Neural cell (in vitro differentiated cells): ENCODE measurements at regions not wholly inside any gene's neighbourhood (a gene's known extent, or its start where the extent isn't known, plus 50 kb on each side); places are given as distances from the start of the nearest gene placed in this dataset.

Experiments
- H2AFZ ChIP-seq: fragments of 200-600, 300-800 bp; sonication (generic), shearing (Covaris generic); 2 replicates; pipeline ENCODE4 v1.6.0; 2014; ENCODE audit warnings: low read depth, mild to moderate bottlenecking, antibody characterized with exemption, low read length, moderate library complexity
- H3F3A ChIP-seq: fragments of 200-600 bp; shearing (Covaris generic); 2 replicates; pipeline ENCODE4 v1.6.1; 2016; ENCODE audit warnings: mild to moderate bottlenecking, moderate library complexity, mixed read lengths, antibody characterized with exemption, low read length; ENCODE audit not compliant: insufficient read depth, poor library complexity, severe bottlenecking
- H3K27ac ChIP-seq: fragments of 200-600, 300-800 bp; sonication (generic), shearing (Covaris generic); 2 replicates; pipeline ENCODE4 v1.5.1; 2014; ENCODE audit warnings: mild to moderate bottlenecking, low read length, moderate library complexity
- H3K27me3 ChIP-seq: fragments of 300-800, 200-600 bp; sonication (generic), shearing (Covaris generic); 2 replicates; pipeline ENCODE4 v1.6.0; 2014; ENCODE audit warnings: mild to moderate bottlenecking, low read depth, low read length, moderate library complexity; ENCODE audit not compliant: insufficient read depth
- H3K36me3 ChIP-seq: fragments of 300-800, 200-600 bp; sonication (generic), shearing (Covaris generic); 2 replicates; pipeline ENCODE4 v1.5.1; 2014; ENCODE audit warnings: mild to moderate bottlenecking, antibody characterized with exemption, low read length, moderate library complexity; ENCODE audit not compliant: insufficient read depth
- H3K4me2 ChIP-seq: fragments of 300-800, 200-600 bp; sonication (generic), shearing (Covaris generic); 2 replicates; pipeline ENCODE4 v1.6.0; 2014; ENCODE audit warnings: mild to moderate bottlenecking, low read length
- H3K4me3 ChIP-seq: fragments of 300-800, 200-600 bp; sonication (generic), shearing (Covaris generic); 2 replicates; pipeline ENCODE4 v1.5.1; 2014; ENCODE audit warnings: mild to moderate bottlenecking, low read length, moderate library complexity
- H3K79me2 ChIP-seq: fragments of 200-600 bp; shearing (Covaris generic); replicated peaks from 2 replicates; pipeline ENCODE4 v1.6.0; 2014; ENCODE audit warnings: mild to moderate bottlenecking, low read length, moderate library complexity; ENCODE audit not compliant: insufficient read depth
- H3K9ac ChIP-seq: fragments of 300-800, 200-600 bp; sonication (generic), shearing (Covaris generic); 2 replicates; pipeline ENCODE4 v1.6.1; 2016; ENCODE audit warnings: mild to moderate bottlenecking, low read length, mixed read lengths
- H3K9me2 ChIP-seq: fragments of 200-600 bp; shearing (Covaris generic); 2 replicates; pipeline ENCODE4 v1.6.1; 2016; ENCODE audit warnings: mild to moderate bottlenecking, low read length, mixed read lengths; ENCODE audit not compliant: insufficient read depth
- H3K9me3 ChIP-seq: fragments of 200-600, 300-800 bp; sonication (generic), shearing (Covaris generic); 2 replicates; pipeline ENCODE4 v1.6.1; 2016; ENCODE audit warnings: mild to moderate bottlenecking, mixed run types, low read length, moderate library complexity, mixed read lengths
- H4K20me1 ChIP-seq: fragments of 200-600 bp; shearing (Covaris generic); 2 replicates; pipeline ENCODE4 v1.6.1; 2016; ENCODE audit warnings: mild to moderate bottlenecking, mixed run types; ENCODE audit not compliant: insufficient read depth
- CTCF ChIP-seq: fragments of 450-650 bp; IDR thresholded peaks from 2 replicates; pipeline ENCODE4 v1.5.1; 2014; ENCODE audit warnings: antibody characterized with exemption, mild to moderate bottlenecking, moderate library complexity; ENCODE audit not compliant: poor library complexity, severe bottlenecking
- EP300 ChIP-seq: fragments of 450-650 bp; conservative IDR thresholded peaks from 2 replicates; pipeline ENCODE4 v1.6.1; 2014; ENCODE audit warnings: antibody characterized with exemption, mild to moderate bottlenecking, moderate library complexity; ENCODE audit not compliant: poor library complexity, severe bottlenecking
- POLR2AphosphoS5 ChIP-seq: IDR thresholded peaks from 2 replicates; pipeline ENCODE4 v1.6.1; 2012
- RAD21 ChIP-seq: fragments of 450-650 bp; conservative IDR thresholded peaks from 2 replicates; pipeline ENCODE4 v1.6.1; 2014; ENCODE audit warnings: antibody characterized with exemption, mild to moderate bottlenecking, moderate library complexity
- SMC3 ChIP-seq: fragments of 450-650 bp; conservative IDR thresholded peaks from 2 replicates; pipeline ENCODE4 v1.6.1; 2014; ENCODE audit warnings: antibody characterized with exemption, mild to moderate bottlenecking, moderate library complexity; ENCODE audit not compliant: poor library complexity
- TAF1 ChIP-seq: IDR thresholded peaks from 2 replicates; pipeline ENCODE4 v1.6.1; 2012; ENCODE audit warnings: low read depth
- TF ChIP-seq, protein P1 (sequence below): IDR thresholded peaks from 2 replicates; pipeline ENCODE4 v1.6.1; 2012; ENCODE audit warnings: borderline replicate concordance

GRCh38 chr2:129880309-129880708, 99.2 kb upstream of the RAB6C start:
- Histone ChIP-seq H3K9ac (no peak overlapping the region), H3K27ac (no peak overlapping the region), H3K4me2 (no peak overlapping the region), H3K36me3 (no peaks in the 10 kb centered on the region), H3K27me3 (no peaks in the 10 kb centered on the region), H3K9me3 (no peaks in the 10 kb centered on the region), H2AFZ (no peak overlapping the region), H3K9me2 (no peaks in the 10 kb centered on the region), H3F3A (no peaks in the 10 kb centered on the region), H3K79me2 (no peaks in the 10 kb centered on the region), H4K20me1 (no peaks in the 10 kb centered on the region), H3K4me3 (no peak overlapping the region)
- TF ChIP-seq TAF1: no peak

DNA sequence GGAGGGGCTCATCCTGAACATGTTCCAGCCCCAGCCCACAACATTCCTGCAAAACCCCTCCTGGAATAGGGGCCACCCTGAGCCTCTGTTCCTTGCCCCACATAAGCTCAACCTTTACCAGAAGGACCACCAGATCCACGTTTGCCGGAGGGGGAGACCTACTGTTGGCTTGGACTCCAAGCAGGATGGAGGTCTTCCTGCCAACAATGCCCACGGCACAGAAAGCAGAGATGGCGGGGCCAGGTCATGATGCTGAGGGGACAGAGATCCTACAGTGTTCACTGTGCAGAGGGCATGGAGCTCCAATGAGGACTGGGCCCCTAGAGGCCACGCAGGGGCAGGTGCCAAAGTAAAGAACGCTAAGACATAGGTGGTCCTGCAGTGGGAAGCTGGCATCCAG, 98.5 kb upstream of the RAB6C start:
- no peaks in the 10 kb centered on the region for H3K9me2 ChIP-seq
- no peak overlapping the region for H3K27ac ChIP-seq
- H3K9ac ChIP-seq: no peak overlapping the region
- H3F3A ChIP-seq: no peaks in the 10 kb centered on the region
- no peaks in the 10 kb centered on the region for H4K20me1 ChIP-seq
- no peaks in the 10 kb centered on the region for H3K27me3 ChIP-seq
- no peak overlapping the region for H2AFZ ChIP-seq
- no peak overlapping the region for H3K4me3 ChIP-seq
- no peak overlapping the region for H3K4me2 ChIP-seq
- no peaks in the 10 kb centered on the region for H3K79me2 ChIP-seq
- H3K9me3 ChIP-seq: no peaks in the 10 kb centered on the region
- no peak for TF ChIP-seq CTCF
- TF ChIP-seq EP300: no peak
- TF ChIP-seq RAD21: no peak
- no peak for TF ChIP-seq SMC3
- TF ChIP-seq, protein P1, sequence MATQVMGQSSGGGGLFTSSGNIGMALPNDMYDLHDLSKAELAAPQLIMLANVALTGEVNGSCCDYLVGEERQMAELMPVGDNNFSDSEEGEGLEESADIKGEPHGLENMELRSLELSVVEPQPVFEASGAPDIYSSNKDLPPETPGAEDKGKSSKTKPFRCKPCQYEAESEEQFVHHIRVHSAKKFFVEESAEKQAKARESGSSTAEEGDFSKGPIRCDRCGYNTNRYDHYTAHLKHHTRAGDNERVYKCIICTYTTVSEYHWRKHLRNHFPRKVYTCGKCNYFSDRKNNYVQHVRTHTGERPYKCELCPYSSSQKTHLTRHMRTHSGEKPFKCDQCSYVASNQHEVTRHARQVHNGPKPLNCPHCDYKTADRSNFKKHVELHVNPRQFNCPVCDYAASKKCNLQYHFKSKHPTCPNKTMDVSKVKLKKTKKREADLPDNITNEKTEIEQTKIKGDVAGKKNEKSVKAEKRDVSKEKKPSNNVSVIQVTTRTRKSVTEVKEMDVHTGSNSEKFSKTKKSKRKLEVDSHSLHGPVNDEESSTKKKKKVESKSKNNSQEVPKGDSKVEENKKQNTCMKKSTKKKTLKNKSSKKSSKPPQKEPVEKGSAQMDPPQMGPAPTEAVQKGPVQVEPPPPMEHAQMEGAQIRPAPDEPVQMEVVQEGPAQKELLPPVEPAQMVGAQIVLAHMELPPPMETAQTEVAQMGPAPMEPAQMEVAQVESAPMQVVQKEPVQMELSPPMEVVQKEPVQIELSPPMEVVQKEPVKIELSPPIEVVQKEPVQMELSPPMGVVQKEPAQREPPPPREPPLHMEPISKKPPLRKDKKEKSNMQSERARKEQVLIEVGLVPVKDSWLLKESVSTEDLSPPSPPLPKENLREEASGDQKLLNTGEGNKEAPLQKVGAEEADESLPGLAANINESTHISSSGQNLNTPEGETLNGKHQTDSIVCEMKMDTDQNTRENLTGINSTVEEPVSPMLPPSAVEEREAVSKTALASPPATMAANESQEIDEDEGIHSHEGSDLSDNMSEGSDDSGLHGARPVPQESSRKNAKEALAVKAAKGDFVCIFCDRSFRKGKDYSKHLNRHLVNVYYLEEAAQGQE: no peak
- H3K36me3 ChIP-seq: no peaks in the 10 kb centered on the region

GRCh38 chr2:129881786-129882396, 97.6 kb upstream of the RAB6C start:
- Histone ChIP-seq H3K4me3 (no peak overlapping the region), H4K20me1 (no peaks in the 10 kb centered on the region), H3K9ac (no peak overlapping the region), H3F3A (no peaks in the 10 kb centered on the region), H3K9me2 (no peaks in the 10 kb centered on the region), H3K79me2 (no peaks in the 10 kb centered on the region), H3K27me3 (no peaks in the 10 kb centered on the region), H3K4me2 (no peak overlapping the region), H3K27ac (no peak overlapping the region), H2AFZ (no peak overlapping the region), H3K9me3 (no peaks in the 10 kb centered on the region), H3K36me3 (no peaks in the 10 kb centered on the region)
- TF ChIP-seq, protein P1: no peak
- TF ChIP-seq TAF1: no peak
- TF ChIP-seq RAD21: no peak
- TF ChIP-seq POLR2AphosphoS5: no peak
- TF ChIP-seq CTCF: no peak
- no peak for TF ChIP-seq SMC3
- no peak for TF ChIP-seq EP300
